ENCODE measurements at regions not wholly inside any gene's neighbourhood (a gene's known extent, or its start where the extent isn't known, plus 50 kb on each side); places are given as distances from the start of the nearest gene placed in this dataset.
"Not testable (repeated sequence)": the region's sequence is repeated elsewhere in the genome, so short reads cannot be mapped to it uniquely, and the experiment has no call there.

- intact Hi-C loops (cut with DNase I): no loop called here
- ATAC-seq (peak in 1 of 2 donors; percentile 73), DNase-seq (no peak)
Observed at GRCh38 chr6:23532227-23532626, 593.8 kb upstream of the NRSN1 start.

DNA sequence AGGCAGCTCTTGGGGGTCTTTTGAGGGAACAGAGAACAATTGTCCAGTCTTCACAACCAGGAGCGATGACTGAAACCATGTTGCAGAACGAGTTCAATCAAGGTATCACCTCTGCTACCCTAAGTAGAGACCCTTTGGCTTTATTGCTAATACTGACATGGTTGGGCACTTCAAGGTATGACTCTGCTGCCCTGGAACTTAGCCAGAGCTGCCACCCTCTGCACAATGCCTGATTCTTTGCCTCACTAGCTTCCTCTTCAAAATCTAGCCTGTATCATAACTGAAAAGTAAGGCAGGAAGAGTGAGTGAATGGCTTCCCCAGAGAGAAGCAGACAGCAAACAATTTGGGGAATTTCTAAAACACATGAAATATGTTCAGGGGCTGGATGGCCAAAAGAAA is 592.7 kb upstream of the NRSN1 start:
- no peak for DNase-seq
- intact Hi-C loops (cut with DNase I): no loop called here
- no peak for ATAC-seq

- ATAC-seq (peak; percentile 67 to 82), DNase-seq (no peak)
- intact Hi-C loops (cut with DNase I): no loop called here
Observed at GRCh38 chr6:23533944-23534343, 592.1 kb upstream of the NRSN1 start.

DNA sequence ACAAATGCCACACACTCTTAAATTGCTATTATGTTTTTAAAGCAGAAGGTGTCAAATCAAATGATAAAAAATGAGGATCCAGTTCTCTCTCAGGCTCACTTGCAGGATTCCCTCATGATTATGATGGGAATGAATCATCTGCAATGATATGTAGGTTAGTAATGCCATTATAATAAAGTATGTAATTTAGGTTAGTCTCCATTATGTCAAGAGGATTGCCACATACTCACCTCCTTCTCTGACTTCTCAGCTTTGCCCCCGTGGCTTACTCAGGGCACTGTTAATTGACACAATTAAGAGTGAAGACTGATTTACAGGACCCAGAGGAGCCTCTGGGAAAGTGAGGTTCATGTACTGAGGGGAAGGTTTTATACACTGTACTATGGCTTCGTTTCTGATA is 591.7 kb upstream of the NRSN1 start:
- intact Hi-C loops (cut with DNase I): no loop called here
- no peak for ATAC-seq
- no peak for DNase-seq

- intact Hi-C loops (cut with DNase I): no loop called here
- DNase-seq (no peak), ATAC-seq (no peak)
Observed at GRCh38 chr6:23535101-23535500, 590.9 kb upstream of the NRSN1 start.

- ATAC-seq: no peak
- DNase-seq: no peak
- intact Hi-C loops (cut with DNase I): no loop called here
Observed at GRCh38 chr6:23537828-23538227, 588.2 kb upstream of the NRSN1 start.

DNA sequence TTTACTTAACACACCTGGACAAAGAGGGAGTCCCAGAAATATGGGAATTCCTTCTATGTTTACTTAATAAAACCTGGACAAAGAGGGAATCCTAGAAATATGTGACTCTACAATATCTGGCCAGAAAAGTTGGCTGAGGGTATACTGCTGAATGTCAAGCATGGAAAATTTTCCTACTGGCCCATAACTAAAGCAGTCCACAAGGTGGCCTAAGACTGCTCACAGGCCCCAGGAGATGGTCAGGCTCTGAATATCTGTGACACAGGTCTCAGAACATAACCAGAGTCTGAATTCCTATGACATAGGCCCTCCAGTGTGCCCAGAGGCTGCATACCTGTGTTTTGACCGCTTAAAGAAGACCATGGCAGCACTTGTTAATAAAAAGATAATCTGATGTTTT is 578.2 kb upstream of the NRSN1 start:
- ATAC-seq (peak; percentile 37 to 53), DNase-seq (no peak)
- intact Hi-C loops (cut with DNase I): no loop called here

- intact Hi-C loops (cut with DNase I); DNase-seq; ATAC-seq: not testable (repeated sequence)
Observed at GRCh38 chr6:23554953-23555352, 571.1 kb upstream of the NRSN1 start.

DNA sequence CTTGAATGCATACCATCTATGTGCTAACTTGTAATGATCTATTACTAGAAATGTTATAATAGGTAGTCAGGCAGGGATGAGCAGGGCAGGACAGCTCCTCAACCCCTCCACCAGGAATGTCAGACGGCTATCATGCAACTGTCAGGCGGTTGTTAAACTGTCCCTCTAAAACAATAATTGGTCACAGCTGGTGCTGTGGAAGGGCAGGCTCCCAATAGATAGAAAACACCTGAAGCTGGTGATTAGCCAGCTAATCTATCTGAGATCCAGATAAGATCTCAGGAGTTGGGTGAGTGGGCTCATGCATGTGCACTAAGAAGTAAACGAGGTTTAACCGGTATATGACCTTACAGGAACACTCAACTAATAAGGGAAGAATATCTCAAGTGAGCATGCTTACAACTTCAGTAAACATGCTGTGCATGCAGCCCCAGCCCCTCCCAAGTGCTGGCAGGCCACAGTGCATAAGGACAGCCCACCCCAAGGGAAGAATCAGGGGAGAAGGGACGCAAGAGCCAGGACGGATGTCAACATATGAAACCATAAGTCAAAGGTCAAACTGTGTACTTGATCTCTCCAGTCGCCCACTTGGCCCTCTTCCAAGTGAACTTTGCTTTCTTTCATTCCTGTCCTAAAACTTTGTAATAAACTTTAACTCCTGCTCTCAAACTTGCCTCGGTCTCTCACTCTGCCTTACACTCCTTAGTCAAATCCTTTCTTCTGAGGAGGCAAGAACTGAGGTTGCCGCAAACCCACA is 566.2 kb upstream of the NRSN1 start:
- DNase-seq (peak; percentile 19), ATAC-seq (peak in 1 of 2 donors; percentile 63)
- intact Hi-C loops (cut with DNase I): no loop called here

GRCh38 chr6:23561732-23562131 is 564.3 kb upstream of the NRSN1 start:
- ATAC-seq (no peak), DNase-seq (no peak)
- intact Hi-C loops (cut with DNase I): no loop called here

- ATAC-seq (no peak), DNase-seq (no peak)
- intact Hi-C loops (cut with DNase I): no loop called here
Observed at GRCh38 chr6:23562554-23562953, 563.5 kb upstream of the NRSN1 start.

DNA sequence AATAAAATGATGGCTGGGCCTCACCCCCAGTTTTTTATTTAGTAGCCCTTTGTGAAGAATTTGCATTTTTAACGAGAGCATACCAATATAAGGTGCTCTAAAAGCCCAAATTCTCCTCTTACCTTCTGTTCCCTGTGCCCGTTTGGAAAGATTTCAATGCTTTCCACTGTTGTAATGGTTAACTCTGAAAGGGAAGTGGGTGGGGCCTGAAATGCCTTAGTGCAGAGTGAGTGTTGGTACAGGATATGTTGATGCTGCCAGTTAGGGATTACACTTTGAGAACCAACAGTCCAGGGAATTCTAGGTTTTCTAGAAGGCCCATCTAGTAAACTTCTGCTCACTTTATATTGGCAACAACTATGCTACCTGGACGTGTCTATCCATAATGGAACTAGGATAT is 562.7 kb upstream of the NRSN1 start:
- ATAC-seq (no peak), DNase-seq (no peak)
- intact Hi-C loops (cut with DNase I): no loop called here

DNA sequence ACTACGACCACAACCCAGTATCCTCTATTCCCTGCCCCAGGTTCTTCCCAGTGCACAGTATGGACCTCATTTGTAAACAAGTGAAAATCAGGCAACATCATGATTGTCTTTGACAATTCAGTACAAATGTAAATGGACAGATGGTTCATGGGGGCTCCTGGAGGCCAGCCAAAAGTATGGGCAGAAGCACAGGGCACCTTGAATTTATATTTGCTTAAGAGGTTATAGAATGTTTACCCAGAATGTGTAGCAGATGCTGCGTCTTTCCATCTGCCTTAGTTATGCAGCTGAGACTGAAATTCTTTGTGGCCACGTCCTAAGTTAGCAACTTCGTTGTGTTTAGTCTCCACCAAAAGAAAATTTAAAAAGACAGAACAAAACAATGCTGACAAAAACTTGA is 559.6 kb upstream of the NRSN1 start:
- no peak for DNase-seq
- intact Hi-C loops (cut with DNase I): no loop called here
- no peak for ATAC-seq

DNA sequence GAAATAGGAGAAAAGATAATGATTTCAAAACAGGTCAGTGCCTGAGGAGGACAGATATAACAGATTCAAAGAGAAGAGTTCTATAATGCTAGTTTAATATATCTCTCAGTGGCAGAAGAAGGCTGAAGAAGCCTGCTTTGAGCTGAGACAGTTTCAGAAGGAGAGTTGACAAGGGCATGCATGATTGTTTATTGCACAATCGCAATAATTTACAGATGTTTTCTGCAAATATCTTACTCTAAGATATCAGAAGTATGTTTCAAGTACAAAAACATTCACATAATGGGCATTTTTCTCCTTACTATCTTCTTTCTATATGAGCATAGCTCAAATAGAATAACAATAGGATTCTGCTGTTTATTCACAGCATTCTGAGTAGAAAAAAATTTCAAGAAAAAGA is 557.7 kb upstream of the NRSN1 start:
- intact Hi-C loops (cut with DNase I): no loop called here

DNA sequence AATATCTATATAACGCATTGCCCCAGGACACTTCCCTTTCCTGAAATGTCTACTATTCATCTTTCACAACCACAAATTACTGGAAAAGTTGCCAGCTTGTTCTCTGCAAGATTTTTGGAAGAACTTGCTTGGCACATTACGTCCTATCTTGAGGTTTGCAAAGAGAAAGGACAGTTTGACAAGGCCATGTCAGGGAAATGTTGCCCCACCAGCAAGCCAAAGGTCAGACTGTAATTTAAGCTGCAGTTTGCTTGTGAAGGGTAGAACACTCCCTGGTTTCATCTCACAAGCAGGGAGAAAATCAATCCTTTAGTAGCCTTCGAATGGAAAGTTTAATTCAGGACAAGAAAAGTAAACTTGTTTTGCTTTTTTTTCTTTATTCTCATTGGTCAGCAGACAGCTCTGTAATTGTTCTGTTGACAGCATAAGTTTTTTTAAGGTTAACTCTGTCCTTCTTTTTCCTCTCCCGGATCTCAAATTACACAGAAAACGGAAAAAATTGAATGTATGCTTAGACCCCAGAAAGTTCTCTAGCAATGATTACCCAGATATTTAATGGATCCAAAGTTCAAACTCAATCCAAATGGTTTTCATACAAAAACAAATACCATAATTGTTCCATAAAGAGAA is 541.8 kb upstream of the NRSN1 start:
- intact Hi-C loops (cut with DNase I): no loop called here

More for the DNA sequence above, 557.7 kb upstream of the NRSN1 start:
- DNase-seq: no peak
- ATAC-seq: no peak

DNA sequence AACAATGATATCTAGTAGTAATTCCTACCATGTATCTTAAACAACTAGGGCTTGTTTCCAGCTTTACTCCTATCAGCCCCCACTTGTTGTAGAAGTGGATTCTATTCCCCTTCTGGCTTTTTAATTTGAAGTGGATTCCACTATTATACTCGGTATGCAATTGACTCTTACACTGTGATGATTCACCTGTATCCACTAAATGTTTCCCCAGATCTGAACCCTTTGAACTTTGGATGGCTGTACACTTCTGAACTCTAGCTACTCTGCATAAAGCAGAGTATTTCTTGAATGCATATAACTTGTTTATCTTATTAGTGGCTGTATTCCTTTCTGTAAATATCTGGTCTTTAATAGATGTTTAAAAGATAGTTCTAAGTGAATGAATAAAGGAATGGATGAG is 538.4 kb upstream of the NRSN1 start:
- DNase-seq: no peak
- intact Hi-C loops (cut with DNase I): no loop called here
- no peak for ATAC-seq

More for the DNA sequence above, 541.8 kb upstream of the NRSN1 start:
- ATAC-seq (peak; percentile 43 to 80), DNase-seq (no peak)

GRCh38 chr6:23589811-23590210 is 536.2 kb upstream of the NRSN1 start:
- intact Hi-C loops (cut with DNase I): no loop called here
- ATAC-seq (peak in 1 of 2 donors; percentile 67), DNase-seq (no peak)

GRCh38 chr6:23590498-23591126 is 535.4 kb upstream of the NRSN1 start:
- intact Hi-C loops (cut with DNase I): no loop called here
- ATAC-seq (no peak), DNase-seq (no peak)

DNA sequence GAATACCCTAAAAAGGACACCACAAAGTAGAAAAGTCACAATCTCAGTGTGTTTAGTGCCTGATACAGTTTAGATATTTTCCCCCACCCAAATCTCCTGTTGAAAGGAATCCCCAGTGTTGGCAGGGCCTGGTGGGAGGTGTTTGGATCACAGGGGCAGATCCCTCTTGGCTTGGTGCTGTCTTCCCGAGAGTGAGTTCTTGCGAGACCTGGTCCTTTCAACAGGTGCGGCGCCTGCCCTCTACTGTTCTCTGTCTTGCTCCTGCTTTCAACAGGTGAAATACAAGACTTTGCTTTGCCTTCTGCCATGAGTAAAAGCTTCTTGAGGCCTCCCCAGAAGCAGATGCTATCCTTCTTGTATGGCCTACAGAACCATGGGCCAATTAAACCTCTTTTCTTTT is 534.3 kb upstream of the NRSN1 start:
- intact Hi-C loops (cut with DNase I): no loop called here
- DNase-seq (no peak), ATAC-seq (no peak)

DNA sequence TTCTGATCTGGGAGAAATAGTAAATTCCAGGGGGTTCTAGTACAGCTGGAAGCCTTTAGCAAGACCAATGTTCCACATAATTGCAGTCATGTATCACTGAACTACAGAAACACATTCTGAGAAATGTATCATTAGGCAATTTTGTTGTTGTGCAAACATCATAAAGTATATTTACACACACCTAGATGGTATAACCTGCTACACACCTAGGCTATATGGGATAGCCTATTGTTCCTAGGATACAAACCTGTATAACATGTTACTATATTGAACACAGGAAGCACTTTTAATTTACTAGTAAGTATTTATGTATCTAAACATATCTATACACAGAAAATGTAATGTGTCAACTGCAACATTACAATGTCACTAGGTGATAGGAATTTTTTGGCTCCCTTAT is 525.9 kb upstream of the NRSN1 start:
- DNase-seq: no peak
- intact Hi-C loops (cut with DNase I): no loop called here
- ATAC-seq: no peak
